GM12878 (cell line): ENCODE measurements at regions not wholly inside any gene's neighbourhood (a gene's known extent, or its start where the extent isn't known, plus 50 kb on each side); places are given as distances from the start of the nearest gene placed in this dataset.

Source experiments
- ATAC-seq: fragments of 200-7000 bp; cut with Tn5 transposase; 3 replicates; pipeline ENCODE4 v1.9.1; 2020; ENCODE audit warnings: mild to moderate bottlenecking, moderate library complexity
- BruUV-seq: library from RNA; stranded (reverse); fragments of 400-500 nt; replicated peaks from 2 replicates; lab custom pipeline; 2021; lab: Mats Ljungman, UMichigan
- CTCF ChIA-PET: fragments of 300-600 bp; sonication (Branson Sonifier 250); formaldehyde crosslinking; extraction: SDS; loops from one replicate; lab custom pipeline; 2021; ENCODE audit warnings: inconsistent platforms; lab: Yijun Ruan, JAX
- POLR2A ChIA-PET: fragments of 350-600 bp; formaldehyde crosslinking; extraction: SDS; loops from one replicate; lab custom pipeline; 2021; ENCODE audit warnings: inconsistent platforms; lab: Charles Lee
- RAD21 ChIA-PET: fragments of 300-600 bp; sonication (Branson Sonifier 250); formaldehyde crosslinking; loops from one replicate; lab custom pipeline; 2023; ENCODE audit warnings: antibody characterized with exemption; ENCODE audit not compliant: unreplicated experiment; lab: Charles Lee
- SMC1A ChIA-PET: fragments of 300-600 bp; sonication (Branson Sonifier 250); formaldehyde crosslinking; loops from one replicate; lab custom pipeline; 2023; ENCODE audit not compliant: unreplicated experiment, uncharacterized antibody; lab: Charles Lee
- DNase-seq: peaks from one replicate; pipeline ENCODE4 v3.0.0-alpha.2; 2011; ENCODE audit warnings: low read depth, low spot score
- FAIRE-seq: peaks from 3 replicates; lab custom pipeline; 2011; peaks lifted over from hg19 to GRCh38; lab: Jason Lieb, UNC
- H2AFZ ChIP-seq: 2 replicates; pipeline ENCODE4 v1.6.0; 2011; ENCODE audit warnings: low read depth, low read length, control low read depth; ENCODE audit not compliant: control insufficient read depth
- H3K27ac ChIP-seq: 2 replicates; pipeline ENCODE4 v1.5.1; 2011; ENCODE audit warnings: control low read depth; ENCODE audit not compliant: control insufficient read depth, insufficient read depth
- H3K27me3 ChIP-seq, 2 experiments: replicated peaks in 1 of 2; 2 replicates each; pipeline versions ENCODE4 v1.6.0 to v1.6.1; 2011; ENCODE audit warnings: low read length in 1 of 2; ENCODE audit not compliant: control insufficient read depth in 2 of 2, insufficient read depth in 2 of 2
- H3K36me3 ChIP-seq, 2 experiments: 2 replicates each; pipeline ENCODE4 v1.5.1; 2011; ENCODE audit warnings: low read length in 1 of 2; ENCODE audit not compliant: control insufficient read depth in 2 of 2, insufficient read depth in 2 of 2
- H3K4me1 ChIP-seq: 2 replicates; pipeline ENCODE4 v1.6.1; 2011; ENCODE audit warnings: mild to moderate bottlenecking, low read length, moderate library complexity, mixed read lengths; ENCODE audit not compliant: control insufficient read depth, insufficient read depth
- H3K4me2 ChIP-seq: 2 replicates; pipeline ENCODE4 v1.6.0; 2011; ENCODE audit warnings: control low read depth; ENCODE audit not compliant: control insufficient read depth, insufficient read depth
- H3K4me3 ChIP-seq: fragments of 200-600 bp; sonication (generic); 2 replicates; pipeline ENCODE4 v1.5.1; 2016
- H3K79me2 ChIP-seq: 2 replicates; pipeline ENCODE4 v1.6.0; 2011; ENCODE audit warnings: low read length; ENCODE audit not compliant: control insufficient read depth, insufficient read depth
- H3K9ac ChIP-seq: 2 replicates; pipeline ENCODE4 v1.8.0; 2011; ENCODE audit warnings: low read length, control low read depth, mixed read lengths; ENCODE audit not compliant: control insufficient read depth, insufficient read depth
- H3K9me3 ChIP-seq: replicated peaks from 3 replicates; pipeline ENCODE4 v1.5.1; 2011; ENCODE audit warnings: mild to moderate bottlenecking, low read length; ENCODE audit not compliant: control insufficient read depth, insufficient read depth
- H4K20me1 ChIP-seq: 2 replicates; pipeline ENCODE4 v1.6.0; 2011; ENCODE audit not compliant: control insufficient read depth, insufficient read depth
- E4F1 ChIP-seq: fragments of 450-650 bp; IDR thresholded peaks from 2 replicates; pipeline ENCODE4 v1.6.1; 2018; ENCODE audit warnings: borderline replicate concordance, mild to moderate bottlenecking; ENCODE audit not compliant: partially characterized antibody
- ELK1 ChIP-seq: IDR thresholded peaks from 2 replicates; pipeline ENCODE4 v1.6.1; 2012; ENCODE audit warnings: low read depth, low read length, improper control_type of control experiment
- EZH2 ChIP-seq: IDR thresholded peaks from 2 replicates; pipeline ENCODE4 v1.6.1; 2012; ENCODE audit warnings: low read depth, mild to moderate bottlenecking, control low read depth, inconsistent platforms, low read length, borderline replicate concordance; ENCODE audit not compliant: control insufficient read depth
- MEF2A ChIP-seq: IDR thresholded peaks from 2 replicates; pipeline ENCODE4 v1.6.1; 2011; ENCODE audit warnings: low read depth, mild to moderate bottlenecking, low read length, moderate library complexity; ENCODE audit not compliant: insufficient read depth
- NKRF ChIP-seq: fragments of 450-650 bp; conservative IDR thresholded peaks from 2 replicates; pipeline ENCODE4 v1.6.1; 2017; ENCODE audit warnings: mild to moderate bottlenecking, moderate library complexity
- USF1 ChIP-seq: IDR thresholded peaks from 2 replicates; pipeline ENCODE4 v1.6.1; 2011; ENCODE audit warnings: borderline replicate concordance, low read depth, mild to moderate bottlenecking, moderate library complexity, mixed read lengths, low read length; ENCODE audit not compliant: insufficient read depth; ENCODE audit errors: extremely low read length
- YY1 ChIP-seq: IDR thresholded peaks from 2 replicates; pipeline ENCODE4 v1.6.1; 2011; ENCODE audit warnings: low read depth, mild to moderate bottlenecking, low read length
- ZNF592 ChIP-seq: fragments of 450-650 bp; IDR thresholded peaks from 2 replicates; pipeline ENCODE4 v1.6.1; 2017; ENCODE audit warnings: mild to moderate bottlenecking, moderate library complexity
- WGBS: methylation state at CpG from one replicate; pipeline ENCODE4 v1.1.6; 2016; ENCODE audit warnings: low lambda C conversion rate; ENCODE audit not compliant: insufficient replicate concordance, insufficient coverage; ENCODE audit errors: missing lambda C conversion rate; 5-methylcytosine and 5-hydroxymethylcytosine counted together
- in situ Hi-C: fragments of 300-500 bp; cut with MboI; formaldehyde crosslinking; loops from 9 replicates; pipeline ENCODE4 v1.14.3; 2018; ENCODE audit warnings: mixed read lengths
- intact Hi-C: fragments of 100-400 bp; cut with micrococcal nuclease; formaldehyde crosslinking; loops from one replicate; pipeline ENCODE4 v1.14.2; 2022; ENCODE audit not compliant: unreplicated experiment

- no peak for TF ChIP-seq ZNF592
- no peak for TF ChIP-seq EZH2
- no peak for TF ChIP-seq YY1
These were observed 416.0 kb upstream of the HS6ST1 start (continued) for GRCh38 chr2:128734521-128735295.

GRCh38 chr2:128735296-128735960, 416.8 kb upstream of the HS6ST1 start:
- ChIA-PET RAD21 (no interaction called here), CTCF (no interaction called here), SMC1A (no interaction called here), POLR2A (no interaction called here)
- no peak overlapping the region for H3K4me2 ChIP-seq
- no peak overlapping the region for H3K27ac ChIP-seq
- in situ Hi-C loops (loop anchor here (10.0 kb wide), 1 partner anchor 1119 kb away; no protein-coding TSS in a partner anchor), intact Hi-C loops (loop anchor here (5.0 to 10.0 kb wide), 2 partner anchors 411 to 497 kb away; no protein-coding TSS in a partner anchor)
- no peaks in the 10 kb centered on the region for H4K20me1 ChIP-seq
- WGBS = 64% methylated on average over 23 of the region's 26 CpGs
- no TSS peak for BruUV-seq
- no peaks in the 10 kb centered on the region for H3K79me2 ChIP-seq
- peaks cover 0 to 1% of the 10 kb centered on the region in 2 experiments; a peak in 1 of 4 replicates for H3K27me3 ChIP-seq
- peaks cover 3% of the 10 kb centered on the region; the same call in 1 of the 2 replicates for H3K4me1 ChIP-seq
- H2AFZ ChIP-seq = no peak overlapping the region
- no peak for ATAC-seq
- H3K4me3 ChIP-seq = no peak overlapping the region
- H3K36me3 ChIP-seq = no peaks in the 10 kb centered on the region
- no peaks in the 10 kb centered on the region for H3K9me3 ChIP-seq
- no peak overlapping the region for H3K9ac ChIP-seq
- no peak for DNase-seq
- FAIRE-seq = no peak
- TF ChIP-seq E4F1 (no peak), NKRF (no peak), MEF2A (no peak), ELK1 (no peak), USF1 (no peak)
